ENCODE measurements at regions not wholly inside any gene's neighbourhood (a gene's known extent, or its start where the extent isn't known, plus 50 kb on each side); places are given as distances from the start of the nearest gene placed in this dataset.

GRCh38 chr12:60836651-60837050 lies 1240.8 kb downstream of the SLC16A7 start:
- no peak overlapping the region for H2AFZ ChIP-seq (ENCODE audit: low read length)
- no peaks in the 10 kb centered on the region for H3K79me1 ChIP-seq (ENCODE audit: low read depth, low read length)
- POLR2A ChIA-PET (ENCODE audit: partially characterized antibody): interaction anchor here (1.0 kb wide), 1 partner anchor 11 kb away, joined by 3 read pairs; no protein-coding TSS in a partner anchor
- no peak overlapping the region for H4K5ac ChIP-seq (ENCODE audit: insufficient read length, low read depth, low read length)
- H3K18ac ChIP-seq (ENCODE audit: extremely low read depth, low read length): no peak overlapping the region
- no peak overlapping the region for H2BK15ac ChIP-seq (ENCODE audit: low read length)
- no peak overlapping the region for H3K4me2 ChIP-seq (ENCODE audit: insufficient read depth in 1 of 2, low read depth in 2 of 2, low read length in 2 of 2)
- no peak overlapping the region for H2BK20ac ChIP-seq (ENCODE audit: low read length)
- FAIRE-seq (no peak), DNase-seq (ENCODE audit: low read depth in 1 of 2, low spot score in 2 of 2) (no peak)
- H3K27me3 ChIP-seq (replicated peaks in 1 of 4; ENCODE audit: control insufficient read depth in 3 of 4, extremely low read depth in 1 of 4, insufficient read depth in 3 of 4, low read length in 3 of 4): no peaks in the 10 kb centered on the region
- no peak overlapping the region for H4K91ac ChIP-seq (replicated peaks; ENCODE audit: insufficient read length, low read length)
- peaks cover 0 to 3% (median 1%) of the 10 kb centered on the region in 4 experiments; a peak in 2 of 7 replicates for H3K4me1 ChIP-seq (replicated peaks in 1 of 4; ENCODE audit: control insufficient read depth in 3 of 4, insufficient read depth in 4 of 4, low read length in 3 of 4)
- H3K4ac ChIP-seq (replicated peaks; ENCODE audit: insufficient read length, low read depth, low read length): no peak overlapping the region
- H3K23ac ChIP-seq (ENCODE audit: insufficient read length): no peak overlapping the region
- no peak overlapping the region for H3K4me3 ChIP-seq (ENCODE audit: extremely low read depth in 1 of 4, insufficient read depth in 2 of 4, low read depth in 3 of 4, low read length in 4 of 4)
- no peak overlapping the region for H2BK5ac ChIP-seq (ENCODE audit: low read depth, low read length)
- H3K9ac ChIP-seq (replicated peaks in 1 of 4; ENCODE audit: extremely low read depth in 1 of 4, low read depth in 3 of 4, low read length in 3 of 4): no peak overlapping the region
- no peak overlapping the region for H2BK12ac ChIP-seq (ENCODE audit: low read depth, low read length)
- WGBS, 2 experiments (ENCODE audit: extremely low coverage in 1 of 2, insufficient coverage in 1 of 2, insufficient read length in 1 of 2, insufficient replicate concordance in 2 of 2, low coverage in 1 of 2, low lambda C conversion rate in 2 of 2, missing lambda C conversion rate in 1 of 2): 83% methylated on average over 1 of the region's 1 CpG; no CpG with 5 or more reads in 1 of the 2 experiments
- H3K9me3 ChIP-seq (ENCODE audit: insufficient read depth in 2 of 2, low read depth in 1 of 2, low read length in 1 of 2): no peaks in the 10 kb centered on the region
- H3K14ac ChIP-seq (ENCODE audit: insufficient read length): no peak overlapping the region
- no peaks in the 10 kb centered on the region for H3K36me3 ChIP-seq (ENCODE audit: control insufficient read depth in 2 of 4, insufficient read depth in 4 of 4, low read length in 3 of 4)
- no peak overlapping the region for H3K56ac ChIP-seq (replicated peaks; ENCODE audit: insufficient read length, low read depth, low read length)
- CTCF ChIA-PET (ENCODE audit: partially characterized antibody): no interaction called here
- H2BK120ac ChIP-seq (replicated peaks; ENCODE audit: low read depth, low read length): no peak overlapping the region
- H3K27ac ChIP-seq (ENCODE audit: low read depth, low read length): no peak overlapping the region
- H3K79me2 ChIP-seq (ENCODE audit: control insufficient read depth in 1 of 2, insufficient read depth in 2 of 2, low read length in 2 of 2): no peaks in the 10 kb centered on the region
- no peak overlapping the region for H4K8ac ChIP-seq (ENCODE audit: extremely low read depth, insufficient read depth, low read length)
- H2AK5ac ChIP-seq (ENCODE audit: low read depth, low read length): no peak overlapping the region
- no peaks in the 10 kb centered on the region for H3K23me2 ChIP-seq (ENCODE audit: low read depth, low read length)
- peaks cover 0 to 1% of the 10 kb centered on the region in 2 experiments for H4K20me1 ChIP-seq (replicated peaks in 1 of 2; ENCODE audit: control insufficient read depth in 1 of 2, insufficient read depth in 2 of 2, low read length in 2 of 2)
- no peak for TF ChIP-seq RBBP5 (IDR thresholded peaks at IDR 0.05; ENCODE audit: borderline replicate concordance, low read depth, low read length)
- no peak for TF ChIP-seq KDM1A (IDR thresholded peaks at IDR 0.05; ENCODE audit: borderline replicate concordance, low read length)
- no peak for TF ChIP-seq RNF2 (IDR thresholded peaks at IDR 0.05; ENCODE audit: borderline replicate concordance, low read depth, low read length, missing control alignments, poor library complexity, severe bottlenecking)
- TF ChIP-seq SIRT6 (IDR thresholded peaks at IDR 0.05; ENCODE audit: low read length): no peak
